NCI-H748 treated with DMSO at 0.1 percent for 48 hours (cell line): ENCODE measurements at regions not wholly inside any gene's neighbourhood (a gene's known extent, or its start where the extent isn't known, plus 50 kb on each side); places are given as distances from the start of the nearest gene placed in this dataset.
A peak's percentile ranks its signal among the peaks of the same experiment; 100 is the strongest.
"Not testable (repeated sequence)": the region's sequence is repeated elsewhere in the genome, so short reads cannot be mapped to it uniquely, and the experiment has no call there.

Experiments used
- DNase-seq: peaks from one replicate; lab custom pipeline; 2025; lab: John Stamatoyannopoulos, UW

DNA sequence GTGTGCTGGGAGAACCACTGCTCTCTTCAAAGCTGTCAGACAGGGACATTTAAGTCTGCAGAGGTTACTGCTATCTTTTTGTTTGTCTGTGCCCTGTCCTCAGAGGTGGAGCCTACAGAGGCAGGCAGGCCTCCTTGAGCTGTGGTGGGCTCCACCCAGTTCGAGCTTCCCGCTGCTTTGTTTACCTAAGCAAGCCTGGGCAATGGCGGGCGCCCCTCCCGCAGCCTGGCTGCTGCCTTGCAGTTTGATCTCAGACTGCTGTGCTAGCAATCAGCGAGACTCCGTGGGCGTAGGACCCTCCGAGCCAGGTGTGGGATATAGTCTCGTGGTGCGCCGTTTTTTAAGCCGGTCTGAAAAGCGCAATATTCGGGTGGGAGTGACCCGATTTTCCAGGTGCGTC, 164.0 kb downstream of the HRH4 start:
- DNase-seq = not testable (repeated sequence)

DNA sequence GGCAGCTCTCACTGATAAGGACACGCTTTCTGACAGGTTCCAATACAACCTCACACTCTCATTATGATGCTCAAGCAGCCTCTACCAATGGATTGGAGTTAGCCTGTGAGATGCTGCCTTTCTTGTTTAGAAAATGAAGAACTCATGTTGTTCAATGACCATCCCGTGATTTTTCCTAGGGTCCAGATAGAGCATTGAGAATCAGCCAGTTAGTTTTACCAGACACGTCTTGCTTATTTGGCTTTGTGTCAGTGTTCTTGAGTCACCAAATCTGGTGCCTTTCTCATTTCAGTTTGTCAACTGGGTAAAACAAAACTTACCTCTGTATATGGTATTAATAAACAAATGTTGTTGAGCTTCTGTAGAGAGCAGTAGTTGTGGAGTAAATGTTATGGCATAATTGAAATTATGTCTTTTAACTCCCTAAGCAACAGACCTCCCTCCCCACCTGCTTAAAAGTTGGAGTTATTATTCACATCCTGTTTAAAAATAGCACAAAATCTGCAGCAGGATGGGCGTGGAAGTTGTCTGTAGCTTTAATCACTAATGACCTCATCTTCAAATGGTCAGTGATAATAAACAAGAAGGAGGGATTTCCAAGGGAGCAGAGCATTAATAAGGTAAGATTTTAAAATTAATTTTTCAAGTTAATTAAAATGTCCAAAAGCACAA, 167.3 kb downstream of the HRH4 start:
- no peak for DNase-seq

DNA sequence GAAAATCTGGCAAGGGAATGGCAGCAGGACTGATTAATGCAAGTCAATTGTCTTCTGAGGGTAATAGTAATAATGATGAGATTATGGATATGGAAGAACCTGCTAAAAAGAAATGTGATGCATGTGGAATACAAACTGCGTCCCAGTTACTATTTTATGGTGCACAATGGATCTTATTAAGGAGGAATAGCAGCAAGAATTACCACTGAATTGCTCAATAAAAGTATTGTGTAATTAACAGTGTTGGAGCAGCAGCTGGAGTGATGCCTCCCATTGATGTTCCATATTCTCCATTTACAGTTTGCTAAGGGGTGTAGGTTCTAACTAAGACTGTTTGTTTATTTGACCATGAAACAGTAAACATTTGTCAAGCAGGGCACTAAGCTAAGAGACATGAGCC, 167.9 kb downstream of the HRH4 start:
- DNase-seq = no peak

DNA sequence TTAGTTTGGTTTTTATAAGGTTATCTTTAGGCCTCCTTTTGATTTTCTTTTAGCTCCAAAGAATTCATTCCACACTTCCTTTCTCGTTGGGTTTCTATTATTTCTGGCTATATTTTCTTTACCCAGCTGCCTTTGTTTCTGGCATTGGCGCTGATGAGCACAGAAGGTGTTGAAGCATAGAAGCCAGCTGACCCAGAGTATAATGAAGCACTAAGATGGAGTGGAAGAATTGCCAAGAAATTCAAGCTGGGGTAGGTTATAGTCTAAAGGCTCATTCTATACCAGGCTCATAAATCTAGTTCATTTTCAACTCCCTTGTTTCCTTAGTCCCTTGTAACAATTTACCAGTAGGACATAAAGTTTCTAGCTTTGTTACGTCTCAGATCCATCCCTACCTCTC, 169.5 kb downstream of the HRH4 start:
- DNase-seq = no peak

DNA sequence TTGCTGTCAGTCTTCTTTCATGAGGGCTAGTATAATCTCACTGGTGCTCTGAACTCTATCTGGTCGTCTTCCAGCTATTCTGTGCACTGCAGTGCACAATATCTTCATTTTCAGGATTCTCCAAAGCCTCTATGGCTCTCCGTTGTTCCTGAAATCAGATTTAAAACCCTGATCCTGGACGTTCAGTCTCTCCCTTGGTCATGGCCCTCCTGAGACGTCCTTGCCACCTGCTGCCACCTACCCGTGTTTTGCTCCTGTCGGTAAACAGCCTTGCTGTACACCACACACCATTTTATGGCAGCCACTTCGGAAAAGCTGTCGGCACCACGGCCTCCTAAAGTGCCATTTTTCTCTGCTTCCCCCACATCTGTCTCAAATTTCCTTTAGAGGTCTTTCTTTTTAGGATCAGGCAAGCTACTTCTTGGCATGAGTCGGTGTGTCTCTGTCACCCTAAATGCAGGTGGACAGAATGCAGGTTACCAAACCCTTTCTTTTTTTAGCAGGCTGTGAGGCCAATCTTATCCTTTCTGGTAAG, 170.0 kb downstream of the HRH4 start:
- DNase-seq = no peak

DNA sequence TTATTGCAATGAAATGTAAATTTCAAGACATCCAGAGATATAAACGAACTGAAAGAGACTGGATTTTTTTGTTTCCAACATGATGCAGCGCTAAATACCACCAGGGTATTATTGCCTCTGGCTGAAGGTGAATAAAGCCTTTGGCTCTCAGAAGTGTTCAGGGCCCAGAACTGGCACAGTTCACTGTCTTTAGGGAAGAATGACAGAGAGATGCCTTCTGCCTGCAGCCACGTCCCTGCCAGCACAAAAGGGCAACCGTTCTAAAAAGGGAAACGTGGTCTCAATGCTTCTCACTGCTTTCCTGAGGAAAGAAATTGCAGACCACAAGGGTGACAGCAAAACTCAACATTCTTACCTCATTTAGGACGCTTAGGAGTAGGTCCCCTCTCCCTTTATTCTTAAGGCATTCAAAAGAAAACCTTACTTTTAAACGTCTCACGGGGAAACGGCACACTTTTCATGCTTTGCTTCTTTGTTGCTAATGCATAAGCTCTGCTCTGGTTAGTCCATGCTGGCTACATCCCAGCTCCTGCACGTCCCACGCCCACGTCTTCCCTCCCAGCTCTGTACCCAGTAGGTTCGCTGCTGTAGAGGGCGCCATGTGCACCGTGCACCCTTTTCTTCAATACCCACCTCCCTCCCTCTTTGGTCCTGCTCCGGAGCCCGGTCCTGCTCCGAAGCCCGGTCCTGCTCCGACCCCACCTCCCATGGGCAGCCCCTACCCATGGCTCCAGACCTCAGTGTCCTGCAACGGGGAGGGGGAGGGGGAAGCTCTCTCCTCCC, 171.0 kb downstream of the HRH4 start:
- DNase-seq = no peak

DNA sequence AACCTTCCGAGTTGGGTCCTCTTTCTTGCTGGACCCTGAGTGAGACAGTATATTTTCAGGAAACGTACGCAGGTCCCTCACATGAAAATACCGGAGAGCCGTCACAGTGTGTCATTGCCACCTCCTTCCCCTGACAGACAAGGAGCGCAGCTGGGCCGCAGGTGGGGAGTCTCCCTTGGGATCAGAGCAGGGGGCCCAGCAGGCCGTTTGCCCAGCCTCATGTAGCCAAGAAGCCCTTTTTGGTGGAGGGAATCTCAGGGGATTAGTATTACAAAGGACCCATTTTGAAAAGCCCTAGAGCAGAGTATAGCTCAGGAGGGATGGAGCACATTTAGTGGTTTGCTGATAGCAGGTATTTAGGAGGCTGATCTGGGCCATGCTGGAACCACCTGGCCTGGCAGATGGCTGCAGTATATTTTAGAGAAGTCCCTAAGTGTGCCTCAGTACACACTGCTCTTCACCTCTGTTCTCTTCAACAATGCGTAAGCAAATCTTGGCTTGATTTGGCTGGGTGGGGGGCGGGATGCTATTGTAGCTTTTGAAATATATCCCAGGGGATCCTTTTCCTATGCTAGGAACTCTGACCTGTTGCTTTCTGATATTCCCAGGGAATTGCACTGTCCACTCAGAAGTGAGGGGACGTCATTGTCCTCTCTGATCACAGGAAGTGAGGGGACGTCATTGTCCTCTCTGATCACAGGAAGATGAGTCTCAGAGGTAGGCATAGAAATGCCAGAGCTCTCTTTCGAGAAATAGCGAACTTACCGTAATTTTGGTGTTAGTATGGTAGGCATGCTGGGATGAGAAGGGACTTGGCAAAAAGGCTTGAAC, 171.9 kb downstream of the HRH4 start:
- no peak for DNase-seq

DNA sequence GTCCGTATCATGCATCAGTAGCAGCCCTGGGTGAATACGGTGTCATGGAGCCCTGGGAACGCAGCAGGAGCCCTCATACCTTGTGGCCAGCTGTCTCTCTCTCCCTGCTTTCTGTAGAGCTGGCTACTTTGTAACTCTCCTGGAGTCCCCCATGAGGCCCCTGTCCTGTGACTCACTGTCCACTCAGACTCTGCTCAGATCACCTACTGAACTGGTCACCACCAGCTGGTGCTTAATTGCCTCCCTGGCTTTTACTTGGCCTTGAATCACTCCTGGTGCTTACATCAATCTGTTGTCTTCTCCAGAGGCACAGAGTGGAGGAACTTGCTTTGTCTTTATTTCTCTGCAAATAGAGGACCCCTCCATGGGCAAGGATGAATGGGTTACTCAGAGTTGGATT, 172.7 kb downstream of the HRH4 start:
- no peak for DNase-seq

DNA sequence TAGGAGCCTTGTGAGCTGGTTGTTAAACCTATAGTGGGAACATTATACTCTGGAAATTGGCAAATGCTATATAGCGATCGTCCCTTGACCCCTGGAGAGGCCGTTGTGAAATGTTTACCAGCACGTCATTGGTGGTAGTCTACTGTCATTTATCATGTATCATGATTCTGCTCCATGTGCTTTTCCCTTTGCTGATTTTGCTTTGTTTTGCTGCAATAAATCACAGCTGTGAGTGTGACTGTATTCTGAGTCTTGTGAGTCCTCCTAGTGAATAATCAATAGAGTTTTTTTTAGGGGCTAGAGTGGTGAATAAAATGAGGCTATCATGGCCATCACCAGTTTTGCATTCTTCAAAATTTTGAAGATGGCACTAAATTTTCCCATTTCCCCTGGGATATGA, 189.1 kb downstream of the HRH4 start:
- DNase-seq = no peak

DNA sequence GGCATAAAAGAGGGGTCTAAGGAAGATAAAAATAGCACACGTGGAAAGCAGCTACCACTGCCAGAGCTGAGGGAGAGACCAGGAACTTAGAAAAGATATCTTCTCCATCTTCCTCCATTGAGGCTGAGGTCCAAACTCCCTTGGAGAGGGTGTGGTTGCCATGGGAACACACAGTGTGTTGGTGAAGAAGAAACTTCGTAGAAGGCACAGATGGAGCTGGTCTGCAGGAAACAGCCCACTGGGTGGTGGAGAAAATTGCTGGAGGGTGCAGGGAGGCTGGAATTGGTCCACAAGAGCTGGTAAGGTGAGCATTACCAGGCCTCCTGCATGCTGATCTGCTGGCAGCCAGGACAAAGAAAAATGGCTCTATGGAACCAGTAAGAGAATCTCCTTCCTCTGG, 191.0 kb downstream of the HRH4 start:
- no peak for DNase-seq

DNA sequence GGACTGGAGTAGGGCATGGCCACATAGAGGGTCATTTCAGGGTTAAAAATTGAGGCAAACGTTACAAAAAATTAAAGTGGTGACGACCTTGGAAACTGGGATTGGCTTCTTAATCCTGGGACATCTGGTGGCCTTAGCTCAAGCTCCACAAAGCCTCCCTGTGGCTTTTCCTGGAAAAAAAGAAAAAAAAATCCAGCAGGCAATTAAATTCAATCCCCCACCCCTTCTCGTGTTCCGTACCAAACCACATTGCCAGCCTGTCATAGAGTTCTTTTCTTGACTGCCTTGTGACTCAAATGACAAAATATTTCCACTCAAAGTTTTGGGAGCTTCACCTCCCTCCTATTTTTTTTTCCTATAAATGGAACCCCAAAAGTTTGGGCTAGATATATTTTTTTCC, 195.6 kb downstream of the HRH4 start:
- DNase-seq = no peak

DNA sequence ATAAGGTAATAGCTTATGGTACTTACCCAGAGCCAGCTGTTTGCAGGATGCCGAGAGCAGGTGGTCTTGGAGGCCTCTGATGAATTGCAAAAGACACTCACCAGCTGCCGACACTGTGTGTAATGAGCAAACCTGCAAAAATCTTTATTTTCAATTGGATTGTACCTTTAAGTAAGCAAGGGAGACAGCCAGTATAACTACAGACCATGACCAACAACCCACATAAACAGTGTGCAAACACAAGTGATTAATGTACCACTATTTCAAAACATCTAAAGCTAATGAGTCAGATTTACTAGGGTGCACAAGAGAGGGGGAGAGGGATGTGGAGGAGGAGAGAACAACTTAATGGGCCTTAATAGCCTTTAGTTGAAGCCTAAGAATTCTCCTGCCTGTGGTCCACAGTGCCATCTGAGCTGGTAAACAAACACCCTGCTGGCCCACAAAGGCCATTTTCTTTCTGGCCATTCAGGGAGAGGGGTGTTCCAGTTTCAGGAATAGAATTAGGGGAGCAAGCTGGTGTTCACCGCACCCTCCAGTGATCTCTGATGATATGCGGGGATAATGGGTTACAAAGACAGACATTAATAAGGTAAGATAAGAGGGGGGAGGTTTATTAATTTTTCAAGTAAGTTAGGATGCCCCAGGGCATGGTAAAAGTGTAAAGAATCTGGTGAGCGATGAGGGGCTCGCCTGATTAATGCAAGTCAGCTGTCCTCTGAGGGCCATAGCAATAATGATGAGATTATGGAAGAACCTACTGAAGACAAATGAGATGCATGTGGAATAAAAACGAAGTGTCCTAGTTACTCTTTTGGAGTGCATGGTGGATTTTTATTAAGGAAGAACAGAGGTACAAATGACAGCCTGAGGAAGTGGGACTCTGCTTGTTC, 196.4 kb downstream of the HRH4 start:
- peak; percentile 38 for DNase-seq

DNA sequence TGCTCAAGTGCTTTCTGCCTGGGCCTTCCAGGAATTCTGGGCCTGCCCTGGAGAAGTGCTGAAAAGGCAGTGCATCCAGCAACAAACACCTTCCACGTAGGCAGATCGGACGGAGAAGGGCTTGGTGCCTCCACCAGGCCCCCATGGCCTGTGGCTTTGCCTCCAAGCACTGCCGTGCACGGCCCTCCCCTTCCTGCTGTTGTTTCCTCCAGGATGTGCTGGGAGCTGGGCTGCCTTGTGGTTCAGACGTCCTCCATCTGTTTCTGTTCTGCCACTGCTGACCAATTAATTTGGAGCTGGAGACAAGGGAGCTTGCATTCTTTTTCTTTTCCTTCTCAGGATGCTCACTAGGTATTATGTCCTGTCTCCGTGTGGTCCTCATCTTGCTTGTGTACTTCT, 197.0 kb downstream of the HRH4 start:
- DNase-seq = no peak

DNA sequence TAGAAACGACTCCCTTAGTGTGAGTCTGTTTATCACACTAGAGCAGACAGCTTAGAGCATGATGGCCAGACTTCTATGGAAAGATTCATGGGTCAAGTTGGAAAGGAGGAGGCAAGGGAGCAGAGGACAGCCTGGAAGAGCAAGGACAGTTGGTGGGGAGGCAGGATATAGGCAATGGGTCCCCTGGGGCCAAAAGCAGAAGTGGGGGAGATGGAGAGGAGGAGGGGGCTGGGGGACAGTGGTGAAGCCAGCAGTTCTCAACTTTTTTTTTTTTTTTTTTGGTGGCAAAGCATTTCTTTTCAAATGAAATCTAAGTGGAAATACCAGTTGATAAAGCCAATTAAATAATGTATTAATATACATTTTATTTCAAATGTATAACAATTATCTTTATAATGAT, 197.9 kb downstream of the HRH4 start:
- no peak for DNase-seq

DNA sequence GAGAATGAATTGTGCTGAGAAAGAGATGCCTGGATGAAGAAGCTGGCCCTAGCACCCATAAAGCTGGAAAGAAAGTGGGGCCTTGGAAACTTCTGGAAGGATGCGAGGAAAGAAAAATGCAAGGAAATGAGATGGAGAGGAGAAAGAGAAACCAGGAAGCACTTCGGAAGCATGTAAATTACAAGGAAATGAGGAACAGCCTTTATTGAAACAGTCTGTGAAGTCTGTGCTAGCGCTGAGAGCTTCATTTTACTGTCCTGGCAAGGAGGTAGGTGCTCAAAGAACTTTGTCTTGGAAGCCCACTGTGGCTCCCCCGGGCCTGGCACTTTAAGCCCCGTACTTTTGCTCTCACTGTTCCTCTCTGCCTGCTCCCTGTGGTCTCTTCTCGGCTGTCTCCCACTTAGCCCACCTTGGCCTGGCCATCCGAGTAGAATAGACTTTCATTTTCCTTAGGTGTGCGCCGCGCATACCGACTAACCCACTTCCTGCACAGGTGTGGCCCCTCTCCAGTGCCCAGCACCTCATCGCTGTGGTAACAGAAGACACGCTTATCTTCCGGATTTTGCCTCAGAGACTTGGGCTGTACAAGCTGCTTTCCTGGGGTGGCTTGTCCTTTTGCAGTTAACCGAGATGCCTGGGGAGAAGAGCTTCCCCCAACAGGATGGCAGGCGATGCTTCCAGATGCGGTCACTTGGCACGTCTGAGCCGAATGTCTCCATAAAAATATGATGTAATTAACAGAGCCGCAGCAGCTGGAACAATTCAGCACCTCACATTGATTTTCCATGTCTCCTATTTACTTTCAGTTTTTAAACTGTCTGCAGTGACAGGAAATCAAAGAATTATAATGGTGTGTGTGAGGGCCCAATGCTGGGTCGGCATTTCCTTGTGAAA, 199.6 kb downstream of the HRH4 start:
- no peak for DNase-seq

DNA sequence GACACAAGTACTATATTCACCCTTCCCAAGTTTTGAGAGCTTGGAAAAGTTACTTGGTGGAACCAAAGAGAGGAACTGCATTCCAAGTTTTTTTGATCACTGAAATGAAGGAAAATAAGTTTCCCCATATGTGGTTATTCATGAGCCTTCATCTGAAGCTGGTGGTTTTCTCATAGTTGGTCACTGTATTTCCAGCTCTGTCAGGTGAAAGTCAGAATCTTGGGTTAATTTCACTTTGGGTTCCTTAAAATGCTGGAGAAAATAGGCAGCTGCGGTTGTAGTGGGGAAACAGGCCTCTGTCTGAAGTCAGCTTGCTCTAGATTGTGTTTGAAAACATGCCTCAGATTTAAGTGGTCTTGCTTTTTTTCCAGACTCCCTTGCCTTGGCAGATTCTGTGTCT, 200.5 kb downstream of the HRH4 start:
- no peak for DNase-seq

DNA sequence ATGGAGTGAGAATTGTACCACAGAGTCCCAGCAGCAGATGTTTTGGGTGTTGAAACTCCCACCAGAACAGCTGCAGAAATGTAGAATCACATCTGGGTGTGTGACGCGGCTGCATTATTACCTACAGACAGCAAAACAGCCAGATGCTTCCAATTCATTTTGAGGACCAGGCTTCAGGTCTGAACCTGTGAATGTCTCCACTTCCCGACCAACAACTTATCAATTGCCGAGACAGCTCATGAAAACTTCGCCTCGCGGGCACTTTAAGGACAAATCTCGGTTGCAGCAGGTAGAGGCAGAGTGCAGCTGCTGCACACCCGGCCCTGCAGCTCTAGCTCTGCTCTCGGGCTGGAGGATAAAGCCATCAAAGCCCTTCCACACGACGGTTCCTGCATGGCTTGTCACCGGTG, 202.0 kb downstream of the HRH4 start:
- no peak for DNase-seq

DNA sequence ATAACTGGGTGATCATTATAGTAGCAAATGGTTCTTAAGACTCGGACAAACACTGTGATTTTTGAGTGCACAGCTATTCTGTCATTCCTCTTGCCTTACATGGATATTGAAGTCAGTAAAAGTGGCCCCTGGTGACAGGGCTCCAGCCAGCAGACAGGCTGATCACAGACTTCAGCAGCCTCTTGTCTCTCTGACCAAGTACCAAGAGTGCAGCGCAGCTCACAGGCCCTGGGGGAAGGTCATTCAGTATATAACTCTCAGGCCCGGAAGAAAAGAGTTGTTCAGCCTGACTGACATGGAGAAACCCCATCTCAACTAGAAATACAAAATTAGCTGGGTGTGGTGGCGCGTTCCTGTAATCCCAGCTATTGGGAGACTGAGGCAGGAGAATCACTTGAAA, 202.6 kb downstream of the HRH4 start:
- no peak for DNase-seq

DNA sequence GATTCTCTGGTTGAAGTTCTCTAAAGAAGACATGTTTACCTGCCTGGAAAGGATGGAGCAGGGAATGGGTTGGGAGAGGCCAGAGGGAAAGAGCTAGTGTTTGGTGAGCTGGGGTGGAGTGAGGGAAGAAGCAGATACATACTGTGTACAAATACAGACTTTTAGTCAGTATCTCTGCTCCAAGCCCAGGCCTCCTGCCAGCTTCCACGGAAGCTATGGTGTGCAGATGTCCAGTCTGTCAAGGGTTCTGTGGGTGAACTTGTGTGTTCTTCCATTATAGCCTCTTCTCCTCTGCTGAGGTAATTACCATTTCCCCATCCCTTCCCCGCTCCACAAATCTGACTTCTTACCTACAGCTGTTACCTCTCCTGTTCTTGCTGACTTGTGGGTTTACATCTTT, 208.6 kb downstream of the HRH4 start:
- DNase-seq = no peak

DNA sequence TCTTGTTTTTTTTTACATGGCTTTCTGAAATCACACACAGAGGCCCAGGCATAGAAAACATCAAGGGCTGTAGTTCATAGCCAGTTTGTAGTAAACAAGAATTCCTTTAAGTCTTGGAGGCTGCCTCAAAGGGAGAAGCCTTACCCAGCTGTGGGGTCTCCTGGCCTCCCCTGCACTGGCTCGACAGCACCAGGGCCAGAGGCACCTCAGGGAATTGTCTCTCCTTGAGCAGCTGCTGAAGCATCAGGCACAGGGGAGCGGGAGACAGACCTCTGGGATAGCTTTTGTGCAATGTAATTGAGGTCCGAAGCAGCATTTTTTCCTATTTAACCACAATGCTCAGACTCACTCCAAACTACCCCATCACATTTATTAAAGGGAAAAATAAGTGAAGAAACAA, 209.1 kb downstream of the HRH4 start:
- no peak for DNase-seq
